ENCODE measurements at regions not wholly inside any gene's neighbourhood (a gene's known extent, or its start where the extent isn't known, plus 50 kb on each side); places are given as distances from the start of the nearest gene placed in this dataset.

GRCh38 chr10:7487528-7487927 is 76.7 kb upstream of the SFMBT2 start:
- TF ChIP-seq SRSF1 (optimal IDR thresholded peaks at IDR 0.05; ENCODE audit: low read depth, low read length) (no peak), ETS1 (CRISPR knock-in tag; IDR thresholded peaks at IDR 0.05) (no peak), SRSF9 (IDR thresholded peaks at IDR 0.05; ENCODE audit: borderline replicate concordance, insufficient read depth, low read depth, low read length, poor library complexity, severe bottlenecking) (no peak), ELF4 (CRISPR knock-in tag; IDR thresholded peaks at IDR 0.05; ENCODE audit: borderline replicate concordance) (no peak), FOXK2 (IDR thresholded peaks at IDR 0.05) (no peak), ATF6 (CRISPR knock-in tag; conservative IDR thresholded peaks at IDR 0.05) (no peak), CTCF (CRISPR knock-in tag; IDR thresholded peaks at IDR 0.05) (no peak), MAFF (IDR thresholded peaks at IDR 0.05; ENCODE audit: low read depth, low read length) (no peak)

All from HepG2 (cell line).